HepG2 (cell line): ENCODE measurements at regions not wholly inside any gene's neighbourhood (a gene's known extent, or its start where the extent isn't known, plus 50 kb on each side); places are given as distances from the start of the nearest gene placed in this dataset.

Experiments
- ATAC-seq: fragments of 200-7000 bp; cut with Tn5 transposase; 3 replicates; pipeline ENCODE4 v1.9.1; 2020; ENCODE audit warnings: mild to moderate bottlenecking, moderate library complexity
- BruUV-seq: library from RNA; stranded (reverse); fragments of 400-500 nt; replicated peaks from 2 replicates; lab custom pipeline; 2021; lab: Mats Ljungman, UMichigan
- CTCF ChIA-PET: fragments of 300-600 bp; formaldehyde crosslinking; extraction: SDS; loops from one replicate; lab custom pipeline; 2021; ENCODE audit warnings: low total read pairs, inconsistent platforms, low intra/inter-chr PET ratio; lab: Yijun Ruan, JAX
- POLR2A ChIA-PET: fragments of 350-600 bp; sonication (Branson Sonifier 250); formaldehyde crosslinking; loops from one replicate; lab custom pipeline; 2020; ENCODE audit warnings: antibody characterized with exemption, inconsistent platforms; lab: Yijun Ruan, JAX
- DNase-seq: peaks from one replicate; pipeline ENCODE4 v3.0.0-alpha.2; 2015; ENCODE audit warnings: low spot score
- FAIRE-seq: peaks from 3 replicates; lab custom pipeline; 2011; peaks lifted over from hg19 to GRCh38; lab: Jason Lieb, UNC
- H2AFZ ChIP-seq: one replicate; pipeline ENCODE4 v1.6.1; 2011; ENCODE audit warnings: low read length, inconsistent platforms
- H3K27ac ChIP-seq: fragments of 300-600 bp; 3 replicates; pipeline ENCODE4 v1.8.0; 2011; ENCODE audit warnings: mixed run types, mild to moderate bottlenecking, mixed read lengths, low read length, inconsistent platforms; ENCODE audit not compliant: insufficient read depth; ENCODE audit errors: extremely low read length
- H3K27me3 ChIP-seq, 2 experiments: fragments of 200-600 bp in 1 of 2; 2 replicates in 1 of 2; 3 replicates in 1 of 2; pipeline versions ENCODE4 v1.6.0 to v1.8.0; 2011; ENCODE audit warnings: low read length in 2 of 2, mild to moderate bottlenecking in 2 of 2, moderate library complexity in 2 of 2, inconsistent platforms in 1 of 2; ENCODE audit not compliant: insufficient read depth in 2 of 2, control insufficient read depth in 1 of 2
- H3K36me3 ChIP-seq, 2 experiments: fragments of 200-600 bp in 1 of 2; replicated peaks in 1 of 2; 2 replicates in 1 of 2; 3 replicates in 1 of 2; pipeline versions ENCODE4 v1.5.1 to v1.8.0; 2011; ENCODE audit warnings: low read length in 2 of 2, inconsistent platforms in 1 of 2; ENCODE audit not compliant: insufficient read depth in 2 of 2, control insufficient read depth in 1 of 2
- H3K4me1 ChIP-seq: 2 replicates; pipeline ENCODE4 v1.5.1; 2012; ENCODE audit warnings: low read length, inconsistent platforms; ENCODE audit not compliant: insufficient read depth
- H3K4me2 ChIP-seq: 2 replicates; pipeline ENCODE4 v1.6.0; 2011; ENCODE audit warnings: low read depth, low read length, inconsistent platforms
- H3K4me3 ChIP-seq, 3 experiments: fragments of 200-600 bp in 1 of 3; sonication (generic), shearing (Covaris generic) in 1 of 3; replicated peaks in 1 of 3; 2 replicates each; pipeline ENCODE4 v1.5.1; 2011 to 2016; ENCODE audit warnings: low read length in 3 of 3, inconsistent platforms in 2 of 3, low read depth in 2 of 3, mild to moderate bottlenecking in 2 of 3, control low read depth in 1 of 3, mixed read lengths in 1 of 3; ENCODE audit not compliant: insufficient read depth in 1 of 3
- H3K79me2 ChIP-seq: one replicate; pipeline ENCODE4 v1.6.1; 2011; ENCODE audit warnings: low read length, inconsistent platforms; ENCODE audit not compliant: insufficient read depth
- H3K9ac ChIP-seq: 2 replicates; pipeline ENCODE4 v1.6.0; 2011; ENCODE audit warnings: mild to moderate bottlenecking, low read depth, low read length, inconsistent platforms; ENCODE audit not compliant: insufficient read depth
- H3K9me3 ChIP-seq: 2 replicates; pipeline ENCODE4 v1.5.1; 2012; ENCODE audit warnings: mild to moderate bottlenecking, low read length
- H4K20me1 ChIP-seq: 2 replicates; pipeline ENCODE4 v1.6.0; 2011; ENCODE audit warnings: inconsistent platforms, mild to moderate bottlenecking, low read length, moderate library complexity; ENCODE audit not compliant: insufficient read depth
- HNRNPK ChIP-seq: fragments of 200-400 bp; formaldehyde crosslinking; IDR thresholded peaks from 2 replicates; pipeline ENCODE4 v1.6.1; 2018; ENCODE audit warnings: low read length, low read depth, moderate library complexity, mild to moderate bottlenecking; ENCODE audit not compliant: poor library complexity, severe bottlenecking
- JUND ChIP-seq: sonication (generic); formaldehyde crosslinking; IDR thresholded peaks from 2 replicates; pipeline ENCODE4 v1.8.0; 2022; ENCODE audit warnings: mild to moderate bottlenecking, missing genetic modification reagents
- PHF5A ChIP-seq: IDR thresholded peaks from one replicate; pipeline ENCODE4 v1.6.1; 2018; ENCODE audit warnings: low read depth, missing genetic modification reagents; ENCODE audit not compliant: unreplicated experiment
- PTBP1 ChIP-seq: fragments of 200-400 bp; formaldehyde crosslinking; IDR thresholded peaks from 2 replicates; pipeline ENCODE4 v1.6.1; 2018; ENCODE audit warnings: low read length, low read depth; ENCODE audit not compliant: poor library complexity, severe bottlenecking
- SOX13 ChIP-seq, 3 experiments: fragments of 450-650 bp in 1 of 3; sonication (generic) in 1 of 3; formaldehyde crosslinking in 1 of 3; IDR thresholded peaks in 2 of 3; conservative IDR thresholded peaks in 1 of 3; 2 replicates each; pipeline versions ENCODE4 v1.5.0 to v1.6.1; 2016 to 2020; ENCODE audit warnings: antibody characterized with exemption in 1 of 3, mild to moderate bottlenecking in 1 of 3, missing compliant biosample characterization in 1 of 3, missing genetic modification reagents in 1 of 3, moderate library complexity in 1 of 3
- SUZ12 ChIP-seq: fragments of 150-350 bp; IDR thresholded peaks from 2 replicates; pipeline ENCODE4 v1.6.1; 2014; ENCODE audit warnings: low read depth, low read length
- ZBTB8A ChIP-seq: sonication (generic); formaldehyde crosslinking; IDR thresholded peaks from 2 replicates; pipeline ENCODE4 v1.4.0; 2020; ENCODE audit warnings: mild to moderate bottlenecking, low read depth, missing genetic modification reagents, borderline replicate concordance
- ZNF329 ChIP-seq: sonication (generic); formaldehyde crosslinking; IDR thresholded peaks from 2 replicates; pipeline ENCODE4 v1.9.0; 2021; ENCODE audit warnings: low read depth, mild to moderate bottlenecking, missing genetic modification reagents
- ZNF350 ChIP-seq: sonication (generic); formaldehyde crosslinking; IDR thresholded peaks from 2 replicates; pipeline ENCODE4 v1.4.0; 2020; ENCODE audit warnings: mild to moderate bottlenecking, low read depth, missing genetic modification reagents, borderline replicate concordance
- ZNF430 ChIP-seq: sonication (generic); formaldehyde crosslinking; IDR thresholded peaks from 2 replicates; pipeline ENCODE4 v1.9.0; 2021; ENCODE audit warnings: mild to moderate bottlenecking, missing genetic modification reagents
- ZNF605 ChIP-seq: sonication (generic); formaldehyde crosslinking; IDR thresholded peaks from 2 replicates; pipeline ENCODE4 v1.8.0; 2022; ENCODE audit warnings: mild to moderate bottlenecking, missing genetic modification reagents
- in situ Hi-C: cut with HindIII; loops from 2 replicates; pipeline ENCODE4 v1.10.0; 2017; ENCODE audit warnings: low pct_unique_long_range_greater_than_20kb; ENCODE audit not compliant: extremely low pct_ligation_motif_present
- intact Hi-C: fragments of 100-400 bp; cut with micrococcal nuclease; formaldehyde crosslinking; loops from one replicate; pipeline ENCODE4 v1.10.0; 2022; ENCODE audit not compliant: unreplicated experiment
- TF ChIP-seq, protein P1 (sequence below): sonication (generic); formaldehyde crosslinking; IDR thresholded peaks from 2 replicates; pipeline ENCODE4 v1.4.0; 2020; ENCODE audit warnings: mild to moderate bottlenecking, missing genetic modification reagents
- TF ChIP-seq, protein P2 (sequence below), 2 experiments: sonication (generic) in 1 of 2; formaldehyde crosslinking in 1 of 2; IDR thresholded peaks; 2 replicates each; pipeline versions ENCODE4 v1.6.1 to v1.9.0; 2014 to 2022; ENCODE audit warnings: antibody characterized with exemption in 1 of 2, borderline replicate concordance in 1 of 2, inconsistent platforms in 1 of 2, low read depth in 1 of 2, missing genetic modification reagents in 1 of 2

DNA sequence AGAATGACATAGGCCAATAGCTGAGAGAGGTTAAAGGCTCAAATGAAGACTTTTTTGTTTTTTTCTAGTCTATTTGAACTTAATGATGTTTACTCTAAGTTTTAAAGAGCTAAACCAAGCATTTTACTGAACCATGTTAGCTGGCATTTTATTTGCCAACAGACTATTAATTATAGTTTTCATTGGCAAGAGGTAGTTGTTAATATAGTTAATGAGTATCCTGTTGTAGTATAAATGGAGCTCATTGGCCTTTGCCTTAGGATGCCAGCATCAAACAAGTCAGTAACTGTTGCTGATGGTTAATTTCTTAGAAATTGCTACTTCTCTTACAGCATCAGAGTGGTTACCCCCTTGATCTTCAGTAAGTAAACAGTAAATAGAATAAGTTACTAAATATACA lies 339.0 kb upstream of the B3GALT2 start:
- no peak overlapping the region for H3K9ac ChIP-seq
- no TSS peak for BruUV-seq
- no peaks in the 10 kb centered on the region for H3K9me3 ChIP-seq
- ATAC-seq (no peak), FAIRE-seq (no peak), DNase-seq (no peak)
- intact Hi-C loops = no loop called here
- in situ Hi-C loops = no loop called here
- H4K20me1 ChIP-seq = no peaks in the 10 kb centered on the region
- no peak overlapping the region for H2AFZ ChIP-seq
- no peaks in the 10 kb centered on the region for H3K27me3 ChIP-seq
- no peak for TF ChIP-seq SOX13 (IDR thresholded peaks at IDR 0.05)
- TF ChIP-seq SOX13 (CRISPR knock-in tag; conservative IDR thresholded peaks at IDR 0.05 in 1 of 2, IDR thresholded peaks at IDR 0.05 in 1 of 2) = no peak
- TF ChIP-seq, protein P1, sequence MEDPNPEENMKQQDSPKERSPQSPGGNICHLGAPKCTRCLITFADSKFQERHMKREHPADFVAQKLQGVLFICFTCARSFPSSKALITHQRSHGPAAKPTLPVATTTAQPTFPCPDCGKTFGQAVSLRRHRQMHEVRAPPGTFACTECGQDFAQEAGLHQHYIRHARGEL (CRISPR knock-in tag) = no peak
- TF ChIP-seq PHF5A (CRISPR knock-in tag) = no peak
- no peak for TF ChIP-seq ZBTB8A (CRISPR knock-in tag)
- TF ChIP-seq ZNF605 = no peak
- TF ChIP-seq, protein P2, sequence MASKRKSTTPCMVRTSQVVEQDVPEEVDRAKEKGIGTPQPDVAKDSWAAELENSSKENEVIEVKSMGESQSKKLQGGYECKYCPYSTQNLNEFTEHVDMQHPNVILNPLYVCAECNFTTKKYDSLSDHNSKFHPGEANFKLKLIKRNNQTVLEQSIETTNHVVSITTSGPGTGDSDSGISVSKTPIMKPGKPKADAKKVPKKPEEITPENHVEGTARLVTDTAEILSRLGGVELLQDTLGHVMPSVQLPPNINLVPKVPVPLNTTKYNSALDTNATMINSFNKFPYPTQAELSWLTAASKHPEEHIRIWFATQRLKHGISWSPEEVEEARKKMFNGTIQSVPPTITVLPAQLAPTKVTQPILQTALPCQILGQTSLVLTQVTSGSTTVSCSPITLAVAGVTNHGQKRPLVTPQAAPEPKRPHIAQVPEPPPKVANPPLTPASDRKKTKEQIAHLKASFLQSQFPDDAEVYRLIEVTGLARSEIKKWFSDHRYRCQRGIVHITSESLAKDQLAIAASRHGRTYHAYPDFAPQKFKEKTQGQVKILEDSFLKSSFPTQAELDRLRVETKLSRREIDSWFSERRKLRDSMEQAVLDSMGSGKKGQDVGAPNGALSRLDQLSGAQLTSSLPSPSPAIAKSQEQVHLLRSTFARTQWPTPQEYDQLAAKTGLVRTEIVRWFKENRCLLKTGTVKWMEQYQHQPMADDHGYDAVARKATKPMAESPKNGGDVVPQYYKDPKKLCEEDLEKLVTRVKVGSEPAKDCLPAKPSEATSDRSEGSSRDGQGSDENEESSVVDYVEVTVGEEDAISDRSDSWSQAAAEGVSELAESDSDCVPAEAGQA (IDR thresholded peaks at IDR 0.05; ENCODE audit: low read depth) = no peak
- TF ChIP-seq, protein P2 (CRISPR knock-in tag; IDR thresholded peaks at IDR 0.05; ENCODE audit: borderline replicate concordance) = no peak
- TF ChIP-seq HNRNPK = no peak
- TF ChIP-seq ZNF430 (CRISPR knock-in tag) = no peak
- TF ChIP-seq PTBP1 = no peak
- no peak for TF ChIP-seq ZNF350 (CRISPR knock-in tag)
- TF ChIP-seq ZNF329 (CRISPR knock-in tag) = no peak
- no peak for TF ChIP-seq SUZ12
- no peak for TF ChIP-seq JUND (CRISPR knock-in tag)
- H3K36me3 ChIP-seq = no peaks in the 10 kb centered on the region
- no peak overlapping the region for H3K4me2 ChIP-seq
- POLR2A ChIA-PET = no interaction called here
- H3K27ac ChIP-seq = no peak overlapping the region
- H3K79me2 ChIP-seq = no peaks in the 10 kb centered on the region
- H3K4me3 ChIP-seq = no peak overlapping the region
- H3K4me1 ChIP-seq = no peaks in the 10 kb centered on the region
- CTCF ChIA-PET = no interaction called here
